T-helper 17 cell (primary cell): ENCODE measurements at regions not wholly inside any gene's neighbourhood (a gene's known extent, or its start where the extent isn't known, plus 50 kb on each side); places are given as distances from the start of the nearest gene placed in this dataset.

Experiments
- ATAC-seq: fragments of 150-1000 bp; cut with Tn5 transposase; 2 replicates; pipeline ENCODE4 v1.10.0; 2021; ENCODE audit warnings: mild to moderate bottlenecking, moderate library complexity
- DNase-seq, 3 donors: peaks; one replicate each; pipeline versions ENCODE4 v3.0.0 to v3.0.0-alpha.2; 2020 to 2021
- H3K9me3 ChIP-seq: one replicate; pipeline ENCODE4 v1.7.0; 2013; ENCODE audit warnings: low read length, mild to moderate bottlenecking; ENCODE audit not compliant: control insufficient read depth, poor library complexity, severe bottlenecking
- H3K27ac Mint-ChIP-seq: one replicate; pipeline ENCODE4 v1.8.0; 2022; ENCODE audit warnings: mild to moderate bottlenecking, moderate library complexity, mixed read lengths
- H3K27me3 Mint-ChIP-seq: one replicate; pipeline ENCODE4 v1.8.0; 2022; ENCODE audit warnings: mixed read lengths
- H3K36me3 Mint-ChIP-seq: one replicate; pipeline ENCODE4 v1.8.0; 2022; ENCODE audit warnings: low read depth, mixed read lengths
- H3K4me1 Mint-ChIP-seq: one replicate; pipeline ENCODE4 v1.8.0; 2022; ENCODE audit warnings: mild to moderate bottlenecking, mixed read lengths
- H3K4me3 Mint-ChIP-seq: one replicate; pipeline ENCODE4 v1.8.0; 2022; ENCODE audit warnings: mild to moderate bottlenecking, moderate library complexity, mixed read lengths

- ATAC-seq = no peak
- Mint-ChIP-seq H3K36me3 (no peaks in the 10 kb centered on the region), H3K4me1 (no peaks in the 10 kb centered on the region), H3K27me3 (no peaks in the 10 kb centered on the region), H3K4me3 (no peak overlapping the region), H3K27ac (no peak overlapping the region)
- H3K9me3 ChIP-seq = no peaks in the 10 kb centered on the region
- DNase-seq = no peak
Measured at GRCh38 chr16:6957681-6958080, 375.0 kb upstream of the RBFOX1 start.

- Mint-ChIP-seq H3K27ac (no peak overlapping the region), H3K36me3 (no peaks in the 10 kb centered on the region), H3K27me3 (no peaks in the 10 kb centered on the region), H3K4me1 (no peaks in the 10 kb centered on the region), H3K4me3 (no peak overlapping the region)
- DNase-seq = no peak
- ATAC-seq = no peak
- H3K9me3 ChIP-seq = no peaks in the 10 kb centered on the region
Measured at GRCh38 chr16:6956511-6956910, 376.1 kb upstream of the RBFOX1 start.

GRCh38 chr16:6955303-6955702 lies 377.3 kb upstream of the RBFOX1 start:
- no peaks in the 10 kb centered on the region for H3K27me3 Mint-ChIP-seq
- no peak for ATAC-seq
- no peaks in the 10 kb centered on the region for H3K4me1 Mint-ChIP-seq
- no peak for DNase-seq
- H3K9me3 ChIP-seq = no peaks in the 10 kb centered on the region
- H3K27ac Mint-ChIP-seq = no peak overlapping the region
- no peaks in the 10 kb centered on the region for H3K36me3 Mint-ChIP-seq
- H3K4me3 Mint-ChIP-seq = no peak overlapping the region

GRCh38 chr16:6949240-6949639 lies 383.4 kb upstream of the RBFOX1 start:
- Mint-ChIP-seq H3K27ac (no peak overlapping the region), H3K4me3 (no peak overlapping the region), H3K4me1 (no peaks in the 10 kb centered on the region), H3K36me3 (no peaks in the 10 kb centered on the region), H3K27me3 (no peaks in the 10 kb centered on the region)
- no peaks in the 10 kb centered on the region for H3K9me3 ChIP-seq
- no peak for DNase-seq
- no peak for ATAC-seq

GRCh38 chr16:6947291-6947690 lies 385.4 kb upstream of the RBFOX1 start:
- Mint-ChIP-seq H3K4me1 (no peaks in the 10 kb centered on the region), H3K4me3 (no peak overlapping the region), H3K27ac (no peak overlapping the region), H3K27me3 (no peaks in the 10 kb centered on the region), H3K36me3 (no peaks in the 10 kb centered on the region)
- no peak for DNase-seq
- H3K9me3 ChIP-seq = no peaks in the 10 kb centered on the region
- no peak for ATAC-seq

- H3K9me3 ChIP-seq = no peaks in the 10 kb centered on the region
- Mint-ChIP-seq H3K36me3 (no peaks in the 10 kb centered on the region), H3K4me3 (no peak overlapping the region), H3K4me1 (no peaks in the 10 kb centered on the region), H3K27ac (no peak overlapping the region), H3K27me3 (no peaks in the 10 kb centered on the region)
- ATAC-seq (no peak), DNase-seq (no peak)
Measured at GRCh38 chr16:6946802-6947201, 385.8 kb upstream of the RBFOX1 start.

- Mint-ChIP-seq H3K36me3 (no peaks in the 10 kb centered on the region), H3K27ac (no peak overlapping the region), H3K4me3 (no peak overlapping the region), H3K4me1 (no peaks in the 10 kb centered on the region), H3K27me3 (no peaks in the 10 kb centered on the region)
- H3K9me3 ChIP-seq = no peaks in the 10 kb centered on the region
- no peak for DNase-seq
- no peak for ATAC-seq
Measured at GRCh38 chr16:6946106-6946505, 386.5 kb upstream of the RBFOX1 start.

- Mint-ChIP-seq H3K27me3 (no peaks in the 10 kb centered on the region), H3K27ac (no peak overlapping the region)
- no peak for ATAC-seq
Measured at GRCh38 chr16:6940968-6941367, 391.7 kb upstream of the RBFOX1 start.

GRCh38 chr16:6937641-6938040 lies 395.0 kb upstream of the RBFOX1 start:
- Mint-ChIP-seq H3K27ac (no peak overlapping the region), H3K36me3 (no peaks in the 10 kb centered on the region), H3K4me1 (no peaks in the 10 kb centered on the region), H3K4me3 (no peak overlapping the region), H3K27me3 (no peaks in the 10 kb centered on the region)
- DNase-seq = no peak
- ATAC-seq = no peak
- no peaks in the 10 kb centered on the region for H3K9me3 ChIP-seq

More at GRCh38 chr16:6940968-6941367, 391.7 kb upstream of the RBFOX1 start:
- Mint-ChIP-seq H3K4me3 (no peak overlapping the region), H3K4me1 (no peaks in the 10 kb centered on the region), H3K36me3 (no peaks in the 10 kb centered on the region)
- H3K9me3 ChIP-seq = no peaks in the 10 kb centered on the region
- DNase-seq = no peak

GRCh38 chr16:6932871-6933385 lies 399.7 kb upstream of the RBFOX1 start:
- no peak overlapping the region for H3K27ac Mint-ChIP-seq
- DNase-seq = no peak
- H3K4me3 Mint-ChIP-seq = no peak overlapping the region
- ATAC-seq = no peak
- H3K27me3 Mint-ChIP-seq = no peaks in the 10 kb centered on the region
- H3K9me3 ChIP-seq = no peaks in the 10 kb centered on the region
- H3K36me3 Mint-ChIP-seq = no peaks in the 10 kb centered on the region
- no peaks in the 10 kb centered on the region for H3K4me1 Mint-ChIP-seq

GRCh38 chr16:6929868-6930267 lies 402.8 kb upstream of the RBFOX1 start:
- DNase-seq = no peak
- Mint-ChIP-seq H3K27ac (no peak overlapping the region), H3K4me1 (no peaks in the 10 kb centered on the region), H3K36me3 (no peaks in the 10 kb centered on the region), H3K4me3 (no peak overlapping the region), H3K27me3 (no peaks in the 10 kb centered on the region)
- ATAC-seq = no peak
- no peaks in the 10 kb centered on the region for H3K9me3 ChIP-seq

GRCh38 chr16:6926762-6927161 lies 405.9 kb upstream of the RBFOX1 start:
- Mint-ChIP-seq H3K27me3 (no peaks in the 10 kb centered on the region), H3K27ac (no peak overlapping the region), H3K4me1 (no peaks in the 10 kb centered on the region), H3K4me3 (no peak overlapping the region), H3K36me3 (no peaks in the 10 kb centered on the region)
- DNase-seq (no peak), ATAC-seq (no peak)
- no peaks in the 10 kb centered on the region for H3K9me3 ChIP-seq

GRCh38 chr16:6926341-6926740 lies 406.3 kb upstream of the RBFOX1 start:
- no peaks in the 10 kb centered on the region for H3K27me3 Mint-ChIP-seq
- ATAC-seq = no peak

GRCh38 chr16:6918646-6919045 lies 414.0 kb upstream of the RBFOX1 start:
- ATAC-seq (no peak), DNase-seq (no peak)
- no peaks in the 10 kb centered on the region for H3K9me3 ChIP-seq
- Mint-ChIP-seq H3K4me1 (no peaks in the 10 kb centered on the region), H3K27ac (no peak overlapping the region), H3K4me3 (no peak overlapping the region), H3K27me3 (no peaks in the 10 kb centered on the region), H3K36me3 (no peaks in the 10 kb centered on the region)

More at GRCh38 chr16:6926341-6926740, 406.3 kb upstream of the RBFOX1 start:
- no peak for DNase-seq
- no peaks in the 10 kb centered on the region for H3K4me1 Mint-ChIP-seq
- no peak overlapping the region for H3K27ac Mint-ChIP-seq
- H3K4me3 Mint-ChIP-seq = no peak overlapping the region
- H3K36me3 Mint-ChIP-seq = no peaks in the 10 kb centered on the region
- no peaks in the 10 kb centered on the region for H3K9me3 ChIP-seq
